Activated CD4-positive, alpha-beta memory T cell treated with anti-CD3 and anti-CD28 coated beads for 36 hours (primary cell): ENCODE measurements at regions not wholly inside any gene's neighbourhood (a gene's known extent, or its start where the extent isn't known, plus 50 kb on each side); places are given as distances from the start of the nearest gene placed in this dataset.
"Not testable (repeated sequence)": the region's sequence is repeated elsewhere in the genome, so short reads cannot be mapped to it uniquely, and the experiment has no call there.

Source experiments
- CTCF ChIA-PET: fragments of 350-600 bp; sonication (Branson Sonifier 250); formaldehyde crosslinking; loops from one replicate; lab custom pipeline; 2021; ENCODE audit warnings: antibody characterized with exemption, inconsistent platforms; lab: Charles Lee
- POLR2A ChIA-PET: fragments of 350-600 bp; sonication (Branson Sonifier 250); formaldehyde crosslinking; loops from one replicate; lab custom pipeline; 2021; ENCODE audit warnings: antibody characterized with exemption; lab: Charles Lee
- DNase-seq: peaks from one replicate; pipeline ENCODE4 v3.0.0-alpha.2; 2020
- H3K27ac Mint-ChIP-seq: one replicate; pipeline ENCODE4 v1.8.0; 2021; ENCODE audit warnings: mixed read lengths
- H3K27me3 Mint-ChIP-seq: one replicate; pipeline ENCODE4 v1.8.0; 2021; ENCODE audit warnings: mixed read lengths
- H3K36me3 Mint-ChIP-seq: one replicate; pipeline ENCODE4 v1.8.0; 2021; ENCODE audit warnings: mixed read lengths
- H3K4me1 Mint-ChIP-seq: one replicate; pipeline ENCODE4 v1.8.0; 2021; ENCODE audit warnings: low read depth, mixed read lengths
- H3K4me3 Mint-ChIP-seq: one replicate; pipeline ENCODE4 v1.8.0; 2021; ENCODE audit warnings: mild to moderate bottlenecking, mixed read lengths
- H3K9me3 Mint-ChIP-seq: one replicate; pipeline ENCODE4 v1.8.0; 2021; ENCODE audit warnings: mixed read lengths
- intact Hi-C: fragments of 100-400 bp; cut with micrococcal nuclease; formaldehyde crosslinking; loops from one replicate; pipeline ENCODE4 v1.15.1; 2023

DNA sequence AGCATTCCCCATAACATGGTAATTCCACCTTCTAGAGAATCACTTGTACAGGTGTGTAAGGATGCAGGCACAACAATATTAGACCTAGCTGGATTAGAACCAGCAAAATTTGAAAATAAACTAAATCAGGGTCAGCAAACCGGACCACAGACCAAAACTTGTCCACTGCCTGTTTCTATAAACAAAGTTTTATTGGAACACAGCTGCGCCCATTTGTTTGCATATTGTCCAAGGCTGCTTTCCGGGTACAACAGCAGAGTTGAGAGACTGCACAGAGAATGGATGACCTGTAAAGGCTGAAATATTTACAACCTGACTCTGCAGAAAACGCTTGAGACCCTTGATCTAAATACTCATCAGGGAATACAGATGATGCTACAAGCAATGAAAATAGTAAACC is 73.6 kb upstream of the SLC45A1 start:
- intact Hi-C loops, result no loop called here
- CTCF ChIA-PET, result no interaction called here
- peaks cover 2% of the 10 kb centered on the region for H3K4me1 Mint-ChIP-seq
- peaks cover 5% of the 10 kb centered on the region for H3K27me3 Mint-ChIP-seq
- no peak overlapping the region for H3K27ac Mint-ChIP-seq
- no peak overlapping the region for H3K4me3 Mint-ChIP-seq
- POLR2A ChIA-PET, result no interaction called here
- H3K9me3 Mint-ChIP-seq, result no peaks in the 10 kb centered on the region
- no peak for DNase-seq
- H3K36me3 Mint-ChIP-seq, result no peaks in the 10 kb centered on the region

GRCh38 chr1:8242498-8242897 is 75.4 kb upstream of the SLC45A1 start:
- CTCF ChIA-PET, result no interaction called here
- Mint-ChIP-seq H3K27me3 (peaks cover 5% of the 10 kb centered on the region), H3K4me1 (peaks cover 2% of the 10 kb centered on the region), H3K36me3 (no peaks in the 10 kb centered on the region), H3K4me3 (no peak overlapping the region), H3K9me3 (no peaks in the 10 kb centered on the region), H3K27ac (no peak overlapping the region)
- POLR2A ChIA-PET, result no interaction called here
- no peak for DNase-seq
- intact Hi-C loops, result no loop called here

- Mint-ChIP-seq H3K27ac (no peak overlapping the region), H3K27me3 (peaks cover 5% of the 10 kb centered on the region), H3K9me3 (no peaks in the 10 kb centered on the region), H3K36me3 (no peaks in the 10 kb centered on the region), H3K4me3 (no peak overlapping the region), H3K4me1 (peaks cover 2% of the 10 kb centered on the region)
- CTCF ChIA-PET, result no interaction called here
- POLR2A ChIA-PET, result no interaction called here
- intact Hi-C loops, result no loop called here
- no peak for DNase-seq
Measured at GRCh38 chr1:8241417-8242014, 76.4 kb upstream of the SLC45A1 start.

DNA sequence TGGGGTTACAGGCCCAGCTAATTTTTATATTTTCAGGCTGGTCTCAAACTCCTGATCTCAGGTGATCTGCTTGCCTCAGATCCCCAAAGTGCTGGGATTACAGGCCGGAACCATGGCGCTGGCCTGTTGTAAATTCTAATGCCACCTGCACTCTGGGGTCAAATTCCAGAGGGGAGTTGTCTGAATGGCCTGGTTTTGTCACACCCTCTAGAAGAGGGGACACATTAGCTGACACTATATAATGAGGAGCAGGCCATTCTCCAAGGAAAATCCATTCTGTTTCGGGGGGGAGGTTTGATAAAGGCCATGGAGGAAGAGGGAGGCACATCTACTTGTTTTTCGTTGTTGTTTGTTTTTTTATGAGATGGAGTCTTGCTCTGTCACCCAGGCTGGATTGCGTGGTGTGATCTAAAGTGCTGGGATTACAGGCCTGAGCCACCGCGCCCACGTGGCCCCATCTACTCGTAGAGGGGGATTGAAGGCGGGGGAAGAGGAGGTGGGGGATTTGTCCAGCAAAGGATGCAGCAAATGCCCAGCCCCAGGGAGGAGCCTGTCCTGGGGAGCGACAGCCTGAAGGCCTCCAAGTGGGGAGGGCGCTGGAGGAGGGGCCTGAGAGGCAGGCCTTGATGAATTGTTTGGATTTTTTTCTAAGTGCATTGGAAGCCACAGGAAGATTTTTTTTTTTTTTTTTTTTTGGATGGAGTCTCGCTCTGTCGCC is 78.4 kb upstream of the SLC45A1 start:
- peaks cover 2% of the 10 kb centered on the region for H3K4me1 Mint-ChIP-seq
- CTCF ChIA-PET, result no interaction called here
- intact Hi-C loops, result no loop called here
- DNase-seq, result no peak
- H3K36me3 Mint-ChIP-seq, result no peaks in the 10 kb centered on the region
- no peak overlapping the region for H3K4me3 Mint-ChIP-seq
- no peak overlapping the region for H3K27ac Mint-ChIP-seq
- POLR2A ChIA-PET, result interaction anchor here (0.7 kb wide), 1 partner anchor 37 kb away, joined by 6 read pairs; no protein-coding TSS in a partner anchor
- peaks cover 5% of the 10 kb centered on the region for H3K27me3 Mint-ChIP-seq
- H3K9me3 Mint-ChIP-seq, result no peaks in the 10 kb centered on the region

DNA sequence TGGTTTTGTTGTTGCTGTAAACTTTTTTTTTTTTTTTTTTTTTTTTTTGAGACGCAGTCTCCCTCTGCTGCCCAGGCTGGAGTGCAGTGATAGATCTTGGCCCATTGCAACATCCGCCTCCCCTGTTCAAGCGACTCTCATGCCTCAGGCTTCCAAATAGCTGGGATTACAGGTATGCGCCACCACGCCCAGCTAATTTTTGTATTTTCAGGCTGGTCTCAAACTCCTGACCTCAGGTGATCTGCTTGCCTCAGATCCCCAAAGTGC is 78.9 kb upstream of the SLC45A1 start:
- H3K27ac Mint-ChIP-seq, result no peak overlapping the region
- intact Hi-C loops, result no loop called here

DNA sequence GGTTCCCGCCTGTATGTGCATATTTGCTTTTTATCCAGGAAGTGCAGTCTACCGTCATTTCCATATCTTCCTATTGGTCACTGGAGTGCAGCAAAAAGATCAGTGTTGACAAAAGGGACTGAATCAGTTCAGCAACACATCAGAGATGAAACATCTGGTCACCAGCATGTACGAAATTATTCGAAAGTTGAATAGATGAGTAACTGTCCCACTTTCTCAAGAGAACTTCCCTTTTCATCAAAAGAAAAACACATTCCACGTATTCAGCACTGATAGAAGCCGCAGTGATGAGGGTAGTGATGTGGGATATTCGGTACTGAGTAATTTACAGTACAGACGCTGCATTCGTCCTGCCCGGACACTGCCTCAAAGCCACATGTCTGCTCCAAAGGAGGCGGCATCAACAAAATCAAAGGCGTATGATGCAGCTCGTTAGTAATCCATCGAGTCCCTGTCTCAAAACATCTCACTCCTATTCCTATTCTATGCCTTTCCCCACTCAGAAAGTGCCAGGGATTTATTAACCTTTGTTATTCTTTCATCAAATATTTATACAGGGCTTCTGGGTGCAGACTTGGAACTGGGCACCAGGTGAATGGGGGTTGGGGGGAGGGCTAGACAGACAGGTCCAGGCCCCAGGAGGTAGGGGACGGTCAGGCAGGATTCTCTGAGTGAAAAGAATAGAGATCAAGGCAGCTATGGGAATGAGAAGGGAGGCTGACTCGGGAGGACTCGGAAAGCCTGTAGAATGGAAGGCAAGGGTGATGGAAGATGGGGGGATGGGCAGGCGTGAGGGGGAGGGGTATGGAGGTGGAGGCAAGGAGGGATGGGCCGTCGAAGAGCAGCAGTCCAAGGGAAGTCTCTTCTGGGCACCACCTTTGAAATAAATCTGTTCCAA is 79.5 kb upstream of the SLC45A1 start:
- Mint-ChIP-seq H3K9me3 (no peaks in the 10 kb centered on the region), H3K27me3 (peaks cover 5% of the 10 kb centered on the region), H3K4me1 (peaks cover 2% of the 10 kb centered on the region), H3K27ac (peak overlapping the region; percentile 38), H3K36me3 (no peaks in the 10 kb centered on the region), H3K4me3 (no peak overlapping the region)
- intact Hi-C loops, result no loop called here
- no peak for DNase-seq
- POLR2A ChIA-PET, result interaction anchor here (0.7 kb wide), 1 partner anchor 76 kb away, joined by 3 read pairs; no protein-coding TSS in a partner anchor
- CTCF ChIA-PET, result no interaction called here

More for the DNA sequence above, 78.9 kb upstream of the SLC45A1 start:
- peaks cover 2% of the 10 kb centered on the region for H3K4me1 Mint-ChIP-seq
- H3K27me3 Mint-ChIP-seq, result peaks cover 5% of the 10 kb centered on the region
- ChIA-PET POLR2A (interaction anchor here (0.7 kb wide), 1 partner anchor 75 kb away, joined by 3 read pairs; no protein-coding TSS in a partner anchor), CTCF (no interaction called here)
- DNase-seq, result no peak
- no peaks in the 10 kb centered on the region for H3K9me3 Mint-ChIP-seq
- H3K4me3 Mint-ChIP-seq, result no peak overlapping the region
- no peaks in the 10 kb centered on the region for H3K36me3 Mint-ChIP-seq

DNA sequence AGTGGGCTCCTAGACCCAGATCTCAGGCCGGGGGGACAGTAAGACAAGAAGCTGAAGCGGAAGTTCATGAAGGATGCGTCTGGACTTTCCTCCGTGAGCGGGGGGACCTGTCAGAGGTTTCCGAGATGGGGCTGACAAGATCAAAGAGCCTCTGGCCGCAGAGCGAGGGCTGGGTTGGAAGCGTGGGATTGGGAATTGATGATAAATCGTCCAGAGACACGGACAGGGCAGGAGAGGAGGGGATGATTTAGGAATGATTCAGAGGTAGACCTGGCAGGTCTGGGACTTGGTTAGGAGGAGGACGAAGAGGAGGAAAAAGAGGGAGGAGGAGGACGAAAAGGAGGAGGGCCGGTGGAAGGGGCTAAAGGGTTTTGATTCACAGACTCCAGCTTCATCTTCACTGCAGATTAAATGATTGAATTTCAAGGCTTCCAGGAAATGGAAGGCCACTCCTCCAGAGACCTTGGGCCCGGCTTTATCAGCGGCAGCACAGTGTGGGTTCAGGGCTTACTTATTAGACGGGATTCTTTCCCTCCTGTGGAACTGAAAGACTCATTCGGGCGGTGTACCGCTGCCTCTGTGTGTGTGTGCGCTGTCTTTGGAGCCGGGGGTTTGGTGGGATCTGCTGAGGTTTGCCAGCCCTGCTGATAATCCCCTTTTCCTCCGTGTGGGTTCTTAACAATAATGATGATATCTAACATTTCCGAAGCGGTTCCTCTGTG is 85.7 kb upstream of the SLC45A1 start:
- H3K27ac Mint-ChIP-seq, result no peak overlapping the region
- H3K9me3 Mint-ChIP-seq, result no peaks in the 10 kb centered on the region
- intact Hi-C loops, result no loop called here
- DNase-seq, result no peak
- H3K27me3 Mint-ChIP-seq, result peaks cover 7% of the 10 kb centered on the region
- no peaks in the 10 kb centered on the region for H3K36me3 Mint-ChIP-seq
- ChIA-PET CTCF (no interaction called here), POLR2A (no interaction called here)
- no peaks in the 10 kb centered on the region for H3K4me1 Mint-ChIP-seq
- no peak overlapping the region for H3K4me3 Mint-ChIP-seq

- no peaks in the 10 kb centered on the region for H3K9me3 Mint-ChIP-seq
- H3K27ac Mint-ChIP-seq, result no peak overlapping the region
- H3K4me1 Mint-ChIP-seq, result peaks cover under 1% of the 10 kb centered on the region
- intact Hi-C loops, result no loop called here
- peaks cover 8% of the 10 kb centered on the region for H3K27me3 Mint-ChIP-seq
- no peak overlapping the region for H3K4me3 Mint-ChIP-seq
- no peaks in the 10 kb centered on the region for H3K36me3 Mint-ChIP-seq
- no peak for DNase-seq
- CTCF ChIA-PET, result no interaction called here
- POLR2A ChIA-PET, result no interaction called here
Measured at GRCh38 chr1:8230292-8230621, 87.7 kb upstream of the SLC45A1 start.

DNA sequence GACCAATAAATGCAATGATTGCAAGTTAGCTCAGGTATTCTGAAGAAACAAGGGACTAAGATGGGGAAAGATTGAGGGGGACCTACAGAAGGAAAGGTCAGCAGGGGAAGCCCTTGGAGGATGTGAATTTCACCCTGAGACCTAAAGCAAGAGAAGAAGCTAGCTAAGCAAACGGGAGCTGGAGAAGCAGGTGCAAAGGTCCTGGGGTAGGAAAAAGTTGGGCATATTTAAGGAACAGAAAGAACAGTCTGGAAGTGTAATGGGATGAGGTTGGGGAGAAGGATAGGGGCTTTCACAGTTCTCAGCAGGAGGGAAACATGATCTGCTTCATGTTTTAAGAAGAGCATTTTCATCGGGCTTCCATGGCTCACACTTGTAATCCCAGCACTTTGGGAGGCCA is 89.7 kb upstream of the SLC45A1 start:
- Mint-ChIP-seq H3K4me1 (peaks cover 9% of the 10 kb centered on the region), H3K27me3 (peaks cover 8% of the 10 kb centered on the region), H3K36me3 (no peaks in the 10 kb centered on the region), H3K9me3 (no peaks in the 10 kb centered on the region), H3K4me3 (no peak overlapping the region), H3K27ac (no peak overlapping the region)
- CTCF ChIA-PET, result interaction anchor here (0.7 kb wide), 1 partner anchor 9 kb away, joined by 3 read pairs; no protein-coding TSS in a partner anchor
- DNase-seq, result no peak
- intact Hi-C loops, result no loop called here
- POLR2A ChIA-PET, result no interaction called here

GRCh38 chr1:8227674-8228073 is 90.2 kb upstream of the SLC45A1 start:
- intact Hi-C loops, H3K36me3 Mint-ChIP-seq, H3K9me3 Mint-ChIP-seq, CTCF ChIA-PET, DNase-seq, H3K27me3 Mint-ChIP-seq, H3K4me1 Mint-ChIP-seq, H3K4me3 Mint-ChIP-seq, H3K27ac Mint-ChIP-seq, POLR2A ChIA-PET: not testable (repeated sequence)

DNA sequence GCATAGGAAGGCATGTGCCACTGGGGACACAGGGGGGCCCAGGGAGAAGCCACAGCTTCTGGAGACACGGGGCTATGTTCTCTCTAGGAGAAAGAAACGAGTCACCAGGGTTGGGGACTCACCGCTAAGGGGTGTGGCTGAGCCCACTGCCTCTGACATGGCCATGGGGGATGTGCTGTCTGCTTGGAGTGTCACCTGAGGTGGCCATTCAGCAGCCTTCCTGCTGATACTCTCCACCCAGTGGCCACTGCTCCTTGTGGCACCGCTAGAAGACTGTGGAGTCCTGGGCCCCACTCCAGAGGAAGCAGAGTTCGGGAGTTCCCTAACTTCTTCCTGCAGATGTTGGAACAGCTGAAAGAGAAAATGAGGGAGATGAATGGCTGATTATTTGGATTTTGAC is 91.2 kb upstream of the SLC45A1 start:
- H3K9me3 Mint-ChIP-seq, result no peaks in the 10 kb centered on the region
- peaks cover 8% of the 10 kb centered on the region for H3K27me3 Mint-ChIP-seq
- no peaks in the 10 kb centered on the region for H3K36me3 Mint-ChIP-seq
- H3K4me1 Mint-ChIP-seq, result peaks cover 9% of the 10 kb centered on the region
- ChIA-PET CTCF (no interaction called here), POLR2A (no interaction called here)
- intact Hi-C loops, result no loop called here
- peak; percentile 17 for DNase-seq
- H3K27ac Mint-ChIP-seq, result no peak overlapping the region
- no peak overlapping the region for H3K4me3 Mint-ChIP-seq

- H3K9me3 Mint-ChIP-seq, H3K27ac Mint-ChIP-seq, POLR2A ChIA-PET, CTCF ChIA-PET, H3K4me3 Mint-ChIP-seq, H3K36me3 Mint-ChIP-seq, H3K4me1 Mint-ChIP-seq, H3K27me3 Mint-ChIP-seq, intact Hi-C loops, DNase-seq: not testable (repeated sequence)
Measured at GRCh38 chr1:8226024-8226423, 91.9 kb upstream of the SLC45A1 start.
